ENCODE measurements at regions not wholly inside any gene's neighbourhood (a gene's known extent, or its start where the extent isn't known, plus 50 kb on each side); places are given as distances from the start of the nearest gene placed in this dataset.

DNA sequence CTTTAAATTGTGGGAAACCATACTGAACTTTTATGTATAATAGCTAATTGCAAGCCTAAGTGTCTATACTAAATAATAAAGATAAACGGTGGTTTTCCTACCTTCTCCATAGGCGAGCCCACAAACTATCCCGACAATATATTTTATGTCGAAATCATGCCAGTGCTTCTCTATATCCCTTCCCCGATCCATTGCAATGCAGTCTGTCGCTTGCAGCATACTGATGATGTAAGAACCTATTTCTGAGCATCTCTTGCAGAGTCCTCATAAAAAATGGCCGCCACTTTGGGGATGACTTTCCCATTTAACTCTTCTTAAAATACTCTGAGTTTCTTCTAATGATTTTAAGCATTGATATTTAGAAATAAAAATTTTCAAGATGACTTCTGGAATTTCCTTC, 58.1 kb upstream of the TLR3 start:
- TF ChIP-seq, protein P1, sequence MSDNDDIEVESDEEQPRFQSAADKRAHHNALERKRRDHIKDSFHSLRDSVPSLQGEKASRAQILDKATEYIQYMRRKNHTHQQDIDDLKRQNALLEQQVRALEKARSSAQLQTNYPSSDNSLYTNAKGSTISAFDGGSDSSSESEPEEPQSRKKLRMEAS (IDR thresholded peaks at IDR 0.05; ENCODE audit: low read depth): no peak
- TF ChIP-seq ELF1 (IDR thresholded peaks at IDR 0.05) (no peak), CTCF (IDR thresholded peaks at IDR 0.05) (no peak), EZH2phosphoT487 (IDR thresholded peaks at IDR 0.05; ENCODE audit: borderline replicate concordance, low read depth) (no peak), POLR2AphosphoS5 (IDR thresholded peaks at IDR 0.05; ENCODE audit: low read depth, low read length) (no peak)
- TF ChIP-seq, protein P2, sequence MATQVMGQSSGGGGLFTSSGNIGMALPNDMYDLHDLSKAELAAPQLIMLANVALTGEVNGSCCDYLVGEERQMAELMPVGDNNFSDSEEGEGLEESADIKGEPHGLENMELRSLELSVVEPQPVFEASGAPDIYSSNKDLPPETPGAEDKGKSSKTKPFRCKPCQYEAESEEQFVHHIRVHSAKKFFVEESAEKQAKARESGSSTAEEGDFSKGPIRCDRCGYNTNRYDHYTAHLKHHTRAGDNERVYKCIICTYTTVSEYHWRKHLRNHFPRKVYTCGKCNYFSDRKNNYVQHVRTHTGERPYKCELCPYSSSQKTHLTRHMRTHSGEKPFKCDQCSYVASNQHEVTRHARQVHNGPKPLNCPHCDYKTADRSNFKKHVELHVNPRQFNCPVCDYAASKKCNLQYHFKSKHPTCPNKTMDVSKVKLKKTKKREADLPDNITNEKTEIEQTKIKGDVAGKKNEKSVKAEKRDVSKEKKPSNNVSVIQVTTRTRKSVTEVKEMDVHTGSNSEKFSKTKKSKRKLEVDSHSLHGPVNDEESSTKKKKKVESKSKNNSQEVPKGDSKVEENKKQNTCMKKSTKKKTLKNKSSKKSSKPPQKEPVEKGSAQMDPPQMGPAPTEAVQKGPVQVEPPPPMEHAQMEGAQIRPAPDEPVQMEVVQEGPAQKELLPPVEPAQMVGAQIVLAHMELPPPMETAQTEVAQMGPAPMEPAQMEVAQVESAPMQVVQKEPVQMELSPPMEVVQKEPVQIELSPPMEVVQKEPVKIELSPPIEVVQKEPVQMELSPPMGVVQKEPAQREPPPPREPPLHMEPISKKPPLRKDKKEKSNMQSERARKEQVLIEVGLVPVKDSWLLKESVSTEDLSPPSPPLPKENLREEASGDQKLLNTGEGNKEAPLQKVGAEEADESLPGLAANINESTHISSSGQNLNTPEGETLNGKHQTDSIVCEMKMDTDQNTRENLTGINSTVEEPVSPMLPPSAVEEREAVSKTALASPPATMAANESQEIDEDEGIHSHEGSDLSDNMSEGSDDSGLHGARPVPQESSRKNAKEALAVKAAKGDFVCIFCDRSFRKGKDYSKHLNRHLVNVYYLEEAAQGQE (IDR thresholded peaks at IDR 0.05; ENCODE audit: low read depth, low read length): no peak
